NT2/D1 (cell line): ENCODE measurements at regions not wholly inside any gene's neighbourhood (a gene's known extent, or its start where the extent isn't known, plus 50 kb on each side); places are given as distances from the start of the nearest gene placed in this dataset.

ENCODE experiments used
- SUZ12 ChIP-seq: IDR thresholded peaks from 2 replicates; pipeline ENCODE4 v1.6.1; 2011; ENCODE audit not compliant: insufficient read length, insufficient read depth; ENCODE audit errors: extremely low read depth
- YY1 ChIP-seq: IDR thresholded peaks from 2 replicates; pipeline ENCODE4 v1.6.1; 2011; ENCODE audit not compliant: insufficient read length, insufficient read depth
- ZNF274 ChIP-seq: IDR thresholded peaks from 2 replicates; pipeline ENCODE4 v1.6.1; 2011; ENCODE audit warnings: mild to moderate bottlenecking, low read depth, low read length

DNA sequence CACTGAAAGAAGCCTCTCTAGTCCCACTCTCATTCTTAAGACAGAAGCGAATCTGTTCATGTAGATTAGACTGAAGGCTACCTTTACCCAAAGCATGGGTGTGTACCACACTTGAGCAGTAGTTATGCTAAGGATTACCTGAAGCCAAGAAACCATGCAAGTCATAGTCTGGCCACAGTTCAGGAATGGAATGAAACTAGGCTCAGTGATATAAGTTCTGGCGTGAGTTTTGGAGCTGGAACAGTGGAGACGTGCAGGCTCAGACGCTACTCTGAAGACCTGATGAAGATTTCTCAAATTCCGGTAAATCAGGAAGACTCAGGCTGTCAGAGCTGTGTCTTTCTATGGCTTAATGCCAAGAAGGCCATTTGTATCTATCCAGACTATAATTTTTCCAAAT is 219.9 kb downstream of the HDGFL1 start:
- TF ChIP-seq ZNF274 (no peak), YY1 (no peak), SUZ12 (no peak)
